Activated CD4-positive, alpha-beta T cell treated with anti-CD3 and anti-CD28 coated beads, Interleukin-2, amount 50 U/mL, for 24 hours (primary cell): ENCODE measurements at regions not wholly inside any gene's neighbourhood (a gene's known extent, or its start where the extent isn't known, plus 50 kb on each side); places are given as distances from the start of the nearest gene placed in this dataset.

Source experiments
- DNase-seq, 2 donors: peaks; one replicate each; pipeline ENCODE4 v3.0.0-alpha.2; 2020; ENCODE audit warnings: low read depth in 1 of 2, low spot score in 1 of 2

DNA sequence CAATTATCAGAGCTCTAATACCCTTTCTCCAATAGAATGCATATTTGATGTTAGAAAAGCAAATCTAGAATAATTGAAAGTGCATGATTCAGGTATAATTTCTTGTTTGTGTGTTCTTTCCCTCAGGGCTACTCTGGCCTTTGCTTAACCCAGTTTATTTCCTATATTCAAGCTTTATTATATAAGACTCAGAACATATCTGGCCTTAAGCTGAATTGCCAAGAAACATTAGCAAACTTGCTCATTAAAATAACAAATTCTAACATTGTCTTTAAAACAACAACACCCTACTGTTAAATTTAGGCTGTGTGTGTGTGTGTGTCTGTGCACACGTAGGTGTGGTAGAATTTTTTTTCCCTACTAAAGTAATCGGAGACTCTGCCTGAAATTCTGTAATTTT lies 426.5 kb downstream of the UTRN start:
- DNase-seq = no peak

DNA sequence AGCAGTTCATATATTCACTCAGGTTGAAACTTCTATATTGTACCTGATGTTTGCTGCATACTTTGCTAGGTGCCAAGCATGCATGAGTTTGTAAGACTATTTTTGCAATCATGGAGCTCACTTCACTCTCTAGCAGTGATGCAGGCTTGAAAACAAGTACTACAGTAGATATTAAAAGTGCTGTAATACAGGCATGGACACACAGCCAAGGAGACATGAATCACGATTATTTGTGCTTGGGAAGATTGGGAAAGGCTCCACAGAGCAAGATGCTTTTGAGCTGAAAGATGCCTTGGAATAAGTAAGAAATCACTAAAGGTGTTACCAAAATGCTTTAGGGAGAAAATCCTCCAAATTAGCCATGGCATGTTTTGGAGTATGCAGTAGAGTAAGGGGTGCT lies 427.4 kb downstream of the UTRN start:
- DNase-seq = no peak

DNA sequence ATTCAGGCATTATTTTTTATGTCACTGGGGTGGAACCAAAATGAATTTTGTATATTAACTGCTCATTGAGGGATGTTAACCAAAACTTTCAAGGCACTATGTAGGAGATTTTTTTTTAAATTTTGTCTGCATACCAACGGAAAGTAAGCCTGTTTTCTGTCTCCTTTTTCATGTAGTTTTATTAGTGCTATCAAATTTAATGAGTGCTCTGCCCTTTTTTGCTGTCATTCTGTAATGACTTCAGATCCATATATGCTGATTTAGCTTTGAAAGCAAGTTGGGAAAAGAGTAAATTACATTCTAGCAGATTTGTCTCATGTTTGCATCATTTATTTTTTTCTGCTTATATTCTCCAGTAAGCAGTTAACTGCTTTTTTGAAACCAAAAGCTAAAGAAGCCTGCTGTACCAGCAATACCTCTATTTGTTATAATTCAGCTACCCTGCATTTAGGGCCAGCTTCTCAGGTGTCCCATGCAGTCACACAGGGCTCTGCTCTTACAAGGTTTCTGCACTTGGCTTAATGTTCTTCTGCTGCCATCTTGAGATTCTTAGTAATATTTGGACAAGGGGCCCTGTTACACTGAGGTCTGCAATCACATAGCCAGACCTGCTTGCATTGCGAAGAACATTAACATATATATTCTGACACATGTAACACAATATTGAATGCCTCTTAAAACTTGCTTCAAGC lies 429.0 kb downstream of the UTRN start:
- DNase-seq = no peak

DNA sequence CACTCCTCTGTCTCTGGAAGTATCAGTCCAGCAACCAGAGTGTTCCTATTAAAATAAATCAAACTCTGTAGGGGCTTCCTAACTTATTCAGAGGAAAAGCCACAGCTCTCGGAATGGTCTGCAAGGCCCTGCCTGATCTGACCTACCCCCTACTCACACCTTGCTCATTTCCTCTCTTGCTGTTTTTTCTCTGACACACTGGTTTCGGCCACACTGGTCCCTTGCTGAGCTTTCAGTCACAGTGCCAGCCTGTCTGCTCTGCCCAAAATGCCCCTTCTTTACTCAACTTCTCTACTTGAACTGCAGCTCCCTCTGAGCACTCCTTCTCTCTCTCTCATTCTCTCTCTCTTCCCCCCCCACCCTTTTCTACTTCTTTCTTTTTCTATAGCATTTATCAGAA lies 430.2 kb downstream of the UTRN start:
- no peak for DNase-seq

DNA sequence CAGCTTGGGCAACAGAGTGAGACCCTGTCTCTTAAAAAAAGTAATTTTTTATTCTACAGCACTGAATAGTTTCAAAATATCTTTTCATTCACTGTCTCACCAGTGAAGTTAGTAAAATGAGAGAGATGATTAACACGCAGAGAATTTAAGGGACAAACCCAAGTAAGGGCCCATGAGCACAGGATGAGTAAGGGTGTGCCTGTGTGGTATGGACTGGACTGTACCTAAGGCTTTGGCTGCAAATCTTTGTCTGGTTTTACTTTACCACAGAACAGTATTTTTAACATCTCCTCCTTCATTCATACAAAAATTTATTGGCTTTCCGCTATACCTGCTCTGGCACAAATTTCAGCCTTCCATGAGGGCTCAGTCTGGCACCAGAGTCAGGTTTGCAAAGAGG lies 433.3 kb downstream of the UTRN start:
- DNase-seq = no peak

DNA sequence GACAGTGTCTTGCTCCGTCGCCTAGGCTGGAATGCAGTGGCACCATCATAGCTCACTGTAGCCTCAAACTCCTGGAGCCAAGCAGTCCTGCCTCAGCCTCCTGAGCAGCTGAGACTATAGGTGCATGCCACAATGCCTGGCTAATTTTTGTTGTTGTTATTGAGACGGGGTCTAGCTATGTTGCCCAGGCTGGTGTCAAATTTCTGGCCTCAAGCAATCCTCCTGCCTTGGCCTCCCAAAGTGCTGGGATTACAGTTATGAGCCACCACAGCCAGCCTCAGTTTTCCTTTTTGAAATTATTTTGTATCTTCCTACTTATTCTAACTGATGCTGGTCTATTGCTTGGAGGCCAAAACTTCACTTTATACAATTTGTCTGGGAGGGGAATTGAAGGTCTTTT lies 436.1 kb downstream of the UTRN start:
- no peak for DNase-seq

DNA sequence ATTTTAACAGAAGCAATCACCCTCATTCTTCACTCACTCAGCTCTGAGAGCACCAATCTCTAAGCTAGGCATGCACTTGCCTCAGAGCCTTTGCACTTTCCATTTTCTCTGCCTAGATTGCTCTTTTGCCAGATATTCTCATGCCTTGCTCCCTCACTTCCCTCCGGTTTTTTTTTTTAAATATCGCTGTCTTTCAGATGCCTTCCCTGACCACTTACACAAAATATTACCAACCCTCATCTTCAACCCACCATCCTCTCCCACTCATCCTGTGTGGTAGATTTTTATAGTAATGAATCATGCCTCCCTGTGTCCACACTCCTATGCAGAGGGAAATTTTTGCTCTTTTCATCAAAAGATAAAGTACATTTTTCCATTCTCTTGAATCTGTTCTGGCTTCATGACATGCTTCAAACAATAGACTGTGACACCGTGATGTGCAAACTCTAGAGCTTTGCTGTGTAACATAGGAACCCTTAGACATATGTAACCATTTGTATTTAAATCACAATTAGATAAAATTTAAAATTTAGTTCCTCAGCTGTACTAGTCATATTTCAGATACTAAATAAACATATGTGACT lies 437.1 kb downstream of the UTRN start:
- no peak for DNase-seq

DNA sequence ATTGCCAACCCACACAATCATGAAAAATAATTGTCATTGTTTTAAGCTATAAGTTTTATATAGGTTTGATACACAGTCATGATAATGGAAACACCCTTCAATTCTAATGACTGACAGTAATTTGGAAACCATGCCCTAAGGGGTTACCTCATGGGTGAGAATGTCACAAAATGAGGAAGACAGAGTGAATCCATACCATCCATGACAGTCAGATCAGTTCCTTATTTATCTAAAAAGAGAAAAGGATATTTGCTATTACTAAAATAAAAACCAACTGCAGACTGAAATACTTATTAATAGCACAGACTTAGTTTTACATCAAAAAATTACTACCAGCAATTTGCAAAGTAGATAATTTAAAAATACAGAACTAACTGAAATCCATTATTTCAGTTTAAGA lies 437.8 kb downstream of the UTRN start:
- DNase-seq = no peak

DNA sequence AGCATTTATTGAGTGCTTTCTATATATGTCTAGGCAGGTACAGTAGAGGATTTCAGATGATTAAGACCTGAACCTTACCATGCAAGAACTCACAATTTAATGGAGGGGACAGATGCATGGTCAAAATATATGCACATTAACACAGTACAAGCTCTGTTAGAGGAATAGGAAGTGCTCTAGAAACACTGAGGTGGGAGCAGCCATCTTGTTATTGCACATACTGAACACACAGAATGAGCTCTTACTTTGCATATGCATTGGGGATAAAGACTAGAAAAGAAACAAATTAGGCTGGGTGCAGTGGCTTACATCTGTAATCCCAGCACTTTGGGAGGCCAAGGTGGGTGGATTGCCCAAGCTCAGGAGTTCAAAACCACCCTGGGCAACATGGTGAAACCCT lies 438.3 kb downstream of the UTRN start:
- no peak for DNase-seq

DNA sequence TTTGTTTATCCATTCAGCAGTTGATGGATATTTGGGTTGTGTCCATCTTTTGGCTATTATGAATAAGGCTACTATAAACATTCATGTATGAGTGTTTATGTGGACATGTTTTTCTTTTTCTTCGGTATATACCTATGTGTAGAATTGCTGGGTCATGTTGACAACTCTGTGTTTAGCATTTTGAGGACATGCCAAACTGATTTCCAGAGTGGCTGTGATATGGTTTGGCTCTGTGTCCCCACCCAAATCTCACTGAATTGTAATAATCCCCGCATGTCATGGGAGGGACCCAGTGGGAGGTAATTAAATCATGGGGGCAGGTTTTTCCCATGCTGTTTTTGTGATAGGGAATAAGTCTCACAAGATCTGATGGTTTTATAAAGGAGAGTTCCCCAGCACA lies 439.7 kb downstream of the UTRN start:
- DNase-seq = no peak

DNA sequence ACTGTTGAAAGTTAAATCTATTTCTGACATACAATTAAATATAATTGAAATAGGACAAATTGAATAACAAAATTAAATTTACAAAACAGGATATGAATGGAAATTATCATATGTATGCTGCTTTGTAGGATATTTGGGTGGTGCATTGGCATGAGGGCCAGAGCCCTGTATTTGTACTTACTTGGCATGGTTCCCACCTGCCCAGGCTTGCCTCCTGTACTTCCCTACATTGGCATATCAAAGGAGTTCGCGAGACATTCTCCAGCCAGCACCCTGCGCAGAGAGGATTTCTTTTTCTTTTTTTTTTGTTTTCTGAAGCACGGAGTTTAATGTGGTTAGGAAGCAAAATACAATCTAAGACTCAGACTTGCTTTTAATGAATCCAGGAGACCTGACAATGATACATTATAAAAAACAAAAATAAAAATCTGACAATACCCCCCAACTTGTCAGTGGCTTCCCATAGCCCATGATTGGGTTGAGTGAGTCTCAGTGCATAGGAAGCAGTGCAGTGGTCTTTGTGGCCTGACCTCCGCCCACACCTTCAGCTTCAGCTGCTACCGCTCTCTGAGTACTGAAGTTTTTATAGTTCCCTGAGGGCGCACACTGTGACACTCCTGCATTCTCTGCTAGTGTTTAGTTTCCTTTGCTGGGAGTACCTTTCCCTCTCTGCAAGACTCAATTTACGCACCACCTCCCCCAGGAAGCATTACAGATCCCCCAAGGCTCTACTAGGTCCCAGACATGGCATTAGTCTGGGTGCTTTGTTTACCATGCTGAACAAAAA lies 440.8 kb downstream of the UTRN start:
- no peak for DNase-seq

DNA sequence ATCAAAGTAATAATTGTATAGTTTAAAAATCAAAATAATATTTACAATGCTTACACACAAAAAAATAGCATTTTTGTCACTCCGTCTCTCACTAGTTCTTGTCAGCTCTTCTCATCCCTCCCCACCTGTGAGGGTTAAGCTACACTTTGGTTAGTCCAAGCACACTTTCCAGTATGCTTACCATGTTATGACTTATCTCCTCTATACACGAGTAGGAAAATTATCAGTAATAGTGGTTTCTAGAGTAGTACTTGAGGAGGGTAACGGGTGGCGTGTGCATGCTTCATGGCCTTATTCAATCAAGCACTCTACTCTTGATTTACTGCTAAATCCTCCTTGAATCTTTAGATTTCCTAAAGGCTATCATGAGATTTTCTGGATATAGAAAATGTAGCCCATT lies 443.7 kb downstream of the UTRN start:
- no peak for DNase-seq

DNA sequence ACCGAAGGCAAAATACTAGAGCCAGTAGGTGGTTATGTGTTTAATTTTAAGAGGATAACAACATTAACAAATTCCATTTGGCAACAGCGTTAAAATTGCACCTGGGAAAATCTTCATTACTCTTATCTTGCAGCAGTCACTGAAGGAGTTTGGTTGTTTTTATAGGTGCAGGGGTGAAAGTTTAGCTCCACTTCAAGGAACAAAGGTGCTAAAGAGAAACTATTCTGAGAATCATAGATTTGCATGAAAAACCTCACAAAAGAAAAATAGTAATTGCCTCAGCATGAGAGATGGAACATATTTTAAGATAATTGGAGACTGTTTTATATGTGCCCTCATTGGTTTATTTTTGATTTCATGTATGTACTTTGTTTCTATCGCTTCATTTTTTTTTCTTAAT lies 444.4 kb downstream of the UTRN start:
- no peak for DNase-seq

DNA sequence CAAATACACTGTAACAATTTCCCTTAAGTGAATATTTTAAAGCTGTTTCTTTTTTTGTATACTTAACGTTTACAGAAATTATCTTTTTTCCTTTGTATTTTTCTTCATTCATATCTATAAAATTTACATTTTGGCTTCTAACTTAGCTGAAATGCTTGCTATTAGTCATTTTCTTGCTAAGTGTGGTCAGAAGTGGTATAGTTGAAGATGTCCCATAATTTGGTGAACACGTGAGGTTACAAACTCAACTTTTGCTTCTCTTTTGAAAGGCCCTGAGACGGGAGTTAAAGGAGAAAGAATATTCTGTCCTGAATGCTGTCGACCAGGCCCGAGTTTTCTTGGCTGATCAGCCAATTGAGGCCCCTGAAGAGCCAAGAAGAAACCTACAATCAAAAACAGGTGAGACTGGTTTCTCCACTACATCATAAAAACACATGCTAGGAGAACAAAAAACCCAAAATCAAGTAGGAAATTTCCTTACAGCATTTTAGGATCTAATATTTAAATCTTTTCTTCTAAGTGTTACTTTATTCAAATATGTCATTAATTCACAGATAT lies 445.0 kb downstream of the UTRN start:
- no peak for DNase-seq

DNA sequence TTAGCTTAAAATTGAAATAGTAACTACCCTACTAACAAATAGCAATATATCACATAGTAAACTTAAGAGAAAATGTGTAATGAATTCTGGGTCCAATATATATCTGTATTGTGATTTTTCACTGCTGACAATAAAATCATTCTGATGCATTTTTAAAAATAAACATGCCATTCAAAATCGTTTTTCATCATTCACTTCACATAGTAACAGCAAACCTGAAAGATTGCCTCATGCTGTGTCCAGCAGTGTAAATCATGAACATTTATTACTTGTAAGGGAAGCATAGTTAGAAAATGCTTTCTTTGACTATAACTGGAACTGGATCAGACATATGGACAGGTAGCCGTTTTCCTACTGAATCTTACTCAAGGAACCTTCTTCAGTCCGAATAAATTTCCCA lies 446.1 kb downstream of the UTRN start:
- DNase-seq = no peak

DNA sequence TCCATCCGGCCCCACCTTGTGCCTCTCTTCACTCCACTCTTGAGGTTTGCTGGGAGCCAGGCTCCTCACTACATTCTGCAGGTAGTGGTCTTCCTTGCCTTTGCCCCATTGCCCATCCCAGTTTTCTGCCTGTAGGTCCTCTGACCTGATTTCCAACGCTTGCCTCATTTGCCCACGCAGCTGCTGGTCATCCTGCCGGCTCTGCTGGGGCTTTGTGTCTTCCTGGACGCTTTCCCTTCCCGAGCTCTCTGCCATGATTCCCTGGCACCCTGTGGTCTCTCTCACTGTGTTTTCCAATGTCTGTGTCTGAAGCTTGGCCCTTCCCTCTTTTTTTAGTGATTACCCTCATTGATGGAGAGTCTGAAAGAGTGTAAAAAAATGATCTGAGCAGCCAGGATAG lies 451.6 kb downstream of the UTRN start:
- no peak for DNase-seq

DNA sequence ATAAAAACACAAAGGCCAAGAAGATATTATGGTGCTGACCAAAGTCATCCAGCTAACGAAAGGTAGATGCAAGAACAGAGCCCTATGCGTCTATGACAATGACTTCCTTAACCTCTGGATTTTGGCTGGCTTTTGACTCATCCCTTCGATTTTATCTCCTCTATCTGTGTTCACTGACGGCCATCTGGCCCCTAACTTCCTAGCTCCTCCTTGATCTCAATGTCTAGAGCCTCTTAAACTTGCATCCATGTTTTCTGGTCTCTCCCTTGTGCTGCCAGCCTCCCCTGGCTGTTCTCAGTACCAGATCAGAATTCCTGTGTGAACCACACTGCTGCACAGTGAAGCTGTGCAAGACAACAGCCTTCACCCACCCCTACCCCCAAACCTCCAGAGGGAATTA lies 452.9 kb downstream of the UTRN start:
- no peak for DNase-seq

DNA sequence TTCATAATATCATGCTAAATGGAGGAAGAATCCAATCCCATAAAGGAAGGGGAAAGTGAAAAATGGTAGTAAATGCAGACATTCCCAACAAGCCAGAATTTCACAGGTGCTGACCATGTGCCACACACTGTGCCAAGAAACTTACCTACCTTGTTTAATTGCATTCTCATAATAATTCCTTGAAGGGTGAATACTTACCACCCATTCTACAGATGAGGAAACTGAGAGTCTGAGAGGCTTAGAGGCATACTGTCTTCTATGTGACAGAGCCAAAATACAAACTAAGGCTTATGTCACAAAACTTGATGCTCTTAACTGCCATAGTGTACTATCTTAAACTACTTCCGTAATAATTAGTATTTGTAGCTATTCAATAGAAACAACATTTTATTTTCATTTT lies 454.7 kb downstream of the UTRN start:
- no peak for DNase-seq

DNA sequence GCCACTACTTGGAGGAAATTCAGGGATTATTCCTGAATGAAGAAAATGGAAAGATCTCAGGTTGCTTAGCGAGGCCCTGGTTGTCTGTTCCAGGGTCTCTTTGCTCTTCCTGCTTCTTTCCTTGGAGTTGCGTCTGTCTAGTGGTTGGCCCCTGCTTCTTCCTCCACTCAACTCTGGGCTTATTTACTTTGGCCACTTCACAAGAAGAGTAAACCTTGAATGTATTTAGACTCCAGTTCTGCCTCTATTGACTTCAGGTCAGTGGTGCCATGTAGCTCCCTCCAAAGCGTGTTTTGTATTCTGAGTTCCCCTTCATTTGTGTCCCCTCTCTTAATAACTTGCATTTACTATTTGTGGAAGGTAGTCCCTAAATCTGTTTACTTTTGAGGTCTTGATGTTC lies 456.5 kb downstream of the UTRN start:
- DNase-seq = no peak

DNA sequence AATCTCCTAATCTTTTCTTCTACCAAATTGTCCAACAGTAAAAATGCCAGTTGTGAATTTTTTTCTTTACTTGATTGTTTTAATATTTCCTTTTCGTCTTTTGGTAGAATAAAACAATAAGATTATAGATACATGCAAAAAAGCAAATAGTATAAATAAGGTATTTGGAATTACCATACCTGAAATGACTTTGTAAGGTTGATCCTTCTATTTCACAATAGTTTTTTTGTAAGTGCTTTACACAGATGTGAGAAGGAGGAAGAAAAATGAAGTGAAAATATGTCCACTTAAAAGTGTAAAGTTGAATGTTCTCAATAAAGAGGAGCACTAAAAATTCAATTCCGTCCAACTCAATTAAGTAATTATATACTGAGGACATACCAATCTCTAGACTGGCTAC lies 457.6 kb downstream of the UTRN start:
- no peak for DNase-seq

DNA sequence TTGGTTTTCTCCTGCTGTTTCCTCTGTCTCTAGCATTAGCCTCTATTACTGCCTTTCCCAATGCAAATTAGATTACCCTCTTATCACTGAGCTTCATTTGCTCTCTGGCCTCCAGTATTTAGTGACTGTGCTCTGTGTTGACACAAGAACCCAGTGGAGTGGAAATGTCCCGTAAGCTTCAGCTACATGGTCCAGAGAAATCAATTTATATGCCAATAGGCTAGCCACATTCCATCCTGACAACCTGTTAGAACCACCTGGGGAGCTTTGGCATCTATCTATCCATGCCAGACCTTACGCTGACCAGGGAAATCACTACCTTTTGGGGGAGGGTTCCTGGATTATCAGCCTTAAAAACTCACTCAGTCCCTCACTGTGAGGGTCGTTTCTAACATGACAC lies 459.6 kb downstream of the UTRN start:
- no peak for DNase-seq

DNA sequence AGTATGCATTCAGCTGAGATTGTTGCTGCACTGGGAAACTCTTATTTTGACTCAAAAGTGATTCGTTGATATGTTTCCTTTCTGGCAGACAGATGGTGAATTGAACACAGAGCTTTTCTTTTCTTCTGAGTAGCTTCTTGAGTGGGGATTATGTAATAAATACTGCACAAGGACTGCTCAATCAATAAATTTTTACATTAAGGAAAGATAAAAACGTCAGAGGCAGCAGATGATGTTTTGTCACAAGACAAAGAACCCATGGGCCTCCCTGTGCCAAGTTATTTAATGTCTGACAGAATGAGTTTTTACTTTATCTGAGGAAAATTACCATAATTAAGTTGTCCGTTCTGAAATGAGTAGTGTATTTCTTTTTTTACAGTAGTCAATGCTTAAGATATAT lies 460.3 kb downstream of the UTRN start:
- no peak for DNase-seq
